OCI-LY3 (cell line): ENCODE measurements at regions not wholly inside any gene's neighbourhood (a gene's known extent, or its start where the extent isn't known, plus 50 kb on each side); places are given as distances from the start of the nearest gene placed in this dataset.

ENCODE experiments used
- EZH2phosphoT487 ChIP-seq: fragments of 200-600 bp; shearing (Covaris generic); IDR thresholded peaks from 2 replicates; pipeline ENCODE4 v1.6.1; 2018; ENCODE audit warnings: antibody characterized with exemption, mixed run types, low read depth
- TF ChIP-seq, protein P1 (sequence below): fragments of 200-600, 300-600 bp; sonication (generic); IDR thresholded peaks from 2 replicates; pipeline ENCODE4 v1.5.1; 2014; ENCODE audit warnings: antibody characterized with exemption, low read length, low read depth

DNA sequence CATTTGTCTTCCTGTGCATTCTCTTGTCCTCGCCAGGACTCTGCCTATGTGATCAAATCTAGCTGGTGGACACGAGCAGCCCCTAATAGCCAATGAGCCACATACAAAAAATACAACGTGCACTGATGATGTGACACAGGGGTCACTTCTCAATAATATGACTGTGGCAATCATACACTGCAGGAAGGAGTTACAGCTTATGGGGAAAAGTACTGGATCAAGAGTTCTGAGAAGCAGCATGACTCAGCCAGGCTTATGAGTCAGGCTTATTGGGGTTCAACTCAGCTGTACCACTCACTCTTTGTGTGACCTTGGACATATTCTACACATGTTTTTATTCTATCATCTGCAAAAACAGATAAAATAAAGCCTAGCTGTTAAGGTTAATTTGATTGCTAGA lies 889.4 kb upstream of the TENM4 start:
- TF ChIP-seq, protein P1, sequence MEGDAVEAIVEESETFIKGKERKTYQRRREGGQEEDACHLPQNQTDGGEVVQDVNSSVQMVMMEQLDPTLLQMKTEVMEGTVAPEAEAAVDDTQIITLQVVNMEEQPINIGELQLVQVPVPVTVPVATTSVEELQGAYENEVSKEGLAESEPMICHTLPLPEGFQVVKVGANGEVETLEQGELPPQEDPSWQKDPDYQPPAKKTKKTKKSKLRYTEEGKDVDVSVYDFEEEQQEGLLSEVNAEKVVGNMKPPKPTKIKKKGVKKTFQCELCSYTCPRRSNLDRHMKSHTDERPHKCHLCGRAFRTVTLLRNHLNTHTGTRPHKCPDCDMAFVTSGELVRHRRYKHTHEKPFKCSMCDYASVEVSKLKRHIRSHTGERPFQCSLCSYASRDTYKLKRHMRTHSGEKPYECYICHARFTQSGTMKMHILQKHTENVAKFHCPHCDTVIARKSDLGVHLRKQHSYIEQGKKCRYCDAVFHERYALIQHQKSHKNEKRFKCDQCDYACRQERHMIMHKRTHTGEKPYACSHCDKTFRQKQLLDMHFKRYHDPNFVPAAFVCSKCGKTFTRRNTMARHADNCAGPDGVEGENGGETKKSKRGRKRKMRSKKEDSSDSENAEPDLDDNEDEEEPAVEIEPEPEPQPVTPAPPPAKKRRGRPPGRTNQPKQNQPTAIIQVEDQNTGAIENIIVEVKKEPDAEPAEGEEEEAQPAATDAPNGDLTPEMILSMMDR: no peak
- TF ChIP-seq EZH2phosphoT487: no peak
